ENCODE measurements at regions not wholly inside any gene's neighbourhood (a gene's known extent, or its start where the extent isn't known, plus 50 kb on each side); places are given as distances from the start of the nearest gene placed in this dataset.

- DNase-seq (ENCODE audit: low read depth) = peak; percentile 49
These were observed 57.3 kb upstream of the CCL1 start for GRCh38 chr17:34420254-34420766.

GRCh38 chr17:34416116-34416515, 53.1 kb upstream of the CCL1 start:
- DNase-seq (ENCODE audit: low read depth) = no peak

GRCh38 chr17:34414339-34414738, 51.3 kb upstream of the CCL1 start:
- DNase-seq (ENCODE audit: low read depth) = no peak

GRCh38 chr17:34413443-34414119, 50.5 kb upstream of the CCL1 start:
- DNase-seq (ENCODE audit: low read depth) = no peak

- no peak for DNase-seq (ENCODE audit: low read depth)
These were observed 50.0 kb upstream of the CCL1 start for GRCh38 chr17:34412965-34413441.

Measured in activated T-cell treated with anti-CD3 and anti-CD28 coated beads for 48 hours (primary cell).